HUDEP-2 (cell line): ENCODE measurements at regions not wholly inside any gene's neighbourhood (a gene's known extent, or its start where the extent isn't known, plus 50 kb on each side); places are given as distances from the start of the nearest gene placed in this dataset.

Experiments used
- DNase-seq, 76 experiments: peaks; one replicate each; lab custom pipeline; 2025; ENCODE audit not compliant: unreplicated experiment in 76 of 76; lab: John Stamatoyannopoulos, UW

GRCh38 chr3:170754311-170754693 is 115.7 kb downstream of the RPL22L1 start:
- DNase-seq, result no peak

GRCh38 chr3:170753421-170754310 is 116.3 kb downstream of the RPL22L1 start:
- no peak for DNase-seq

GRCh38 chr3:170752571-170753155 is 117.3 kb downstream of the RPL22L1 start:
- DNase-seq, result no peak

GRCh38 chr3:170751899-170752293 is 118.1 kb downstream of the RPL22L1 start:
- no peak for DNase-seq

- no peak for DNase-seq
Measured at GRCh38 chr3:170751083-170751898, 118.7 kb downstream of the RPL22L1 start.

- no peak for DNase-seq
Measured at GRCh38 chr3:170750478-170750830, 119.5 kb downstream of the RPL22L1 start.

- DNase-seq, result peak in 1 of 76 experiments; percentile 6
Measured at GRCh38 chr3:170749765-170750477, 120.1 kb downstream of the RPL22L1 start.

GRCh38 chr3:170749185-170749584 is 120.8 kb downstream of the RPL22L1 start:
- DNase-seq, result no peak

GRCh38 chr3:170746175-170746942 is 123.6 kb downstream of the RPL22L1 start:
- no peak for DNase-seq

GRCh38 chr3:170745211-170745718 is 124.7 kb downstream of the RPL22L1 start:
- no peak for DNase-seq

GRCh38 chr3:170741756-170742529 is 128.1 kb downstream of the RPL22L1 start:
- DNase-seq, result no peak

- DNase-seq, result peak in 1 of 76 experiments; percentile 8
Measured at GRCh38 chr3:170740726-170741591, 129.0 kb downstream of the RPL22L1 start.

GRCh38 chr3:170740285-170740684 is 129.7 kb downstream of the RPL22L1 start:
- DNase-seq, result no peak

- no peak for DNase-seq
Measured at GRCh38 chr3:170739410-170739809, 130.6 kb downstream of the RPL22L1 start.

GRCh38 chr3:170738766-170739165 is 131.2 kb downstream of the RPL22L1 start:
- no peak for DNase-seq

GRCh38 chr3:170737498-170738162 is 132.4 kb downstream of the RPL22L1 start:
- no peak for DNase-seq

GRCh38 chr3:170735821-170736220 is 134.2 kb downstream of the RPL22L1 start:
- DNase-seq, result no peak

- no peak for DNase-seq
Measured at GRCh38 chr3:170734735-170735065, 135.3 kb downstream of the RPL22L1 start.
